ENCODE measurements at regions not wholly inside any gene's neighbourhood (a gene's known extent, or its start where the extent isn't known, plus 50 kb on each side); places are given as distances from the start of the nearest gene placed in this dataset.

GRCh38 chr2:184416146-184416913, 182.0 kb upstream of the ZNF804A start:
- H4K20me1 ChIP-seq (replicated peaks; ENCODE audit: control insufficient read depth, insufficient read depth, low read length), result no peaks in the 10 kb centered on the region
- H3K9ac ChIP-seq (ENCODE audit: insufficient read depth in 1 of 2, low read depth in 2 of 2, low read length in 2 of 2), result no peak overlapping the region
- H3K4me3 ChIP-seq, result no peak overlapping the region
- H3K9me1 ChIP-seq (ENCODE audit: control insufficient read depth, insufficient read depth, low read length), result no peaks in the 10 kb centered on the region
- no TSS peak for BruUV-seq (replicated peaks)
- ChIA-PET POLR2A (no interaction called here), CTCF (ENCODE audit: low intra/inter-chr PET ratio) (no interaction called here)
- TF ChIP-seq TAF15 (IDR thresholded peaks at IDR 0.05; ENCODE audit: low read depth, low read length) (no peak), DACH1 (IDR thresholded peaks at IDR 0.05; ENCODE audit: partially characterized antibody) (peak; percentile 97), MYC (IDR thresholded peaks at IDR 0.05; ENCODE audit: low read depth, low read length) (no peak), MYC (CRISPR knock-in tag; IDR thresholded peaks at IDR 0.05; ENCODE audit: borderline replicate concordance, low read depth) (no peak), MTF1 (CRISPR knock-in tag; IDR thresholded peaks at IDR 0.05; ENCODE audit: borderline replicate concordance) (no peak)
- H3K79me2 ChIP-seq (ENCODE audit: control insufficient read depth, insufficient read depth, low read length), result no peaks in the 10 kb centered on the region
- H3K4me2 ChIP-seq (ENCODE audit: insufficient read depth, low read length), result no peak overlapping the region
- intact Hi-C loops (cut with micrococcal nuclease) (no loop called here), in situ Hi-C loops (cut with MboI) (no loop called here)
- FAIRE-seq (no peak), ATAC-seq (no peak), DNase-seq (ENCODE audit: extremely low read depth in 1 of 4, low spot score in 3 of 4) (no peak)
- no peaks in the 10 kb centered on the region for H3K27me3 ChIP-seq (ENCODE audit: control insufficient read depth in 2 of 2, insufficient read depth in 2 of 2, low read length in 2 of 2)
- 16% methylated on average over 6 of the region's 6 CpGs for WGBS (ENCODE audit: insufficient coverage, low coverage, missing lambda C conversion rate)
- H3K4me1 ChIP-seq (replicated peaks in 1 of 2; ENCODE audit: control insufficient read depth in 2 of 2, insufficient read depth in 2 of 2, low read length in 2 of 2), result no peaks in the 10 kb centered on the region
- no peaks in the 10 kb centered on the region for H3K36me3 ChIP-seq (ENCODE audit: control insufficient read depth, insufficient read depth, low read length)
- 0 out of 2 replicates have a peak, but pooled peaks cover 2% of the 10 kb centered on the region for H3K9me3 ChIP-seq (replicated peaks; ENCODE audit: control insufficient read depth, insufficient read depth, low read depth, low read length)
- no peak overlapping the region for H3K27ac ChIP-seq (ENCODE audit: extremely low read depth, low read depth, low read length)
- H2AFZ ChIP-seq (ENCODE audit: low read depth, low read length), result no peak overlapping the region

- in situ Hi-C loops (cut with MboI), result no loop called here
- H3K27me3 ChIP-seq (ENCODE audit: control insufficient read depth in 2 of 2, insufficient read depth in 2 of 2, low read length in 2 of 2), result no peaks in the 10 kb centered on the region
- no TSS peak for BruUV-seq (replicated peaks)
- H4K20me1 ChIP-seq (replicated peaks; ENCODE audit: control insufficient read depth, insufficient read depth, low read length), result no peaks in the 10 kb centered on the region
- TF ChIP-seq TEAD4 (IDR thresholded peaks at IDR 0.05; ENCODE audit: low read length) (no peak), TEAD4 (CRISPR knock-in tag; IDR thresholded peaks at IDR 0.05; ENCODE audit: borderline replicate concordance) (no peak), SPI1 (IDR thresholded peaks at IDR 0.05; ENCODE audit: borderline replicate concordance, low read depth, low read length) (no peak), ZNF609 (CRISPR knock-in tag; IDR thresholded peaks at IDR 0.05; ENCODE audit: borderline replicate concordance) (no peak), ARHGAP35 (IDR thresholded peaks at IDR 0.05; ENCODE audit: partially characterized antibody) (no peak), ELF2 (CRISPR knock-in tag; IDR thresholded peaks at IDR 0.05) (no peak)
- WGBS (ENCODE audit: insufficient coverage, low coverage, missing lambda C conversion rate), result 3% methylated on average over 2 of the region's 2 CpGs
- no peaks in the 10 kb centered on the region for H3K79me2 ChIP-seq (ENCODE audit: control insufficient read depth, insufficient read depth, low read length)
- CTCF ChIA-PET (ENCODE audit: low intra/inter-chr PET ratio), result no interaction called here
- no peak overlapping the region for H3K9ac ChIP-seq (ENCODE audit: insufficient read depth in 1 of 2, low read depth in 2 of 2, low read length in 2 of 2)
- H3K27ac ChIP-seq (ENCODE audit: extremely low read depth, low read depth, low read length), result no peak overlapping the region
- intact Hi-C loops (cut with micrococcal nuclease), result no loop called here
- no peaks in the 10 kb centered on the region for H3K9me3 ChIP-seq (replicated peaks; ENCODE audit: control insufficient read depth, insufficient read depth, low read depth, low read length)
- no peak overlapping the region for H3K4me2 ChIP-seq (ENCODE audit: insufficient read depth, low read length)
- no peaks in the 10 kb centered on the region for H3K36me3 ChIP-seq (ENCODE audit: control insufficient read depth, insufficient read depth, low read length)
- FAIRE-seq (no peak), ATAC-seq (no peak), DNase-seq (ENCODE audit: extremely low read depth in 1 of 4, low spot score in 3 of 4) (no peak)
- no peaks in the 10 kb centered on the region for H3K4me1 ChIP-seq (replicated peaks in 1 of 2; ENCODE audit: control insufficient read depth in 2 of 2, insufficient read depth in 2 of 2, low read length in 2 of 2)
- H2AFZ ChIP-seq (ENCODE audit: low read depth, low read length), result no peak overlapping the region
- POLR2A ChIA-PET, result no interaction called here
- H3K4me3 ChIP-seq, result no peak overlapping the region
- H3K9me1 ChIP-seq (ENCODE audit: control insufficient read depth, insufficient read depth, low read length), result no peaks in the 10 kb centered on the region
Measured at GRCh38 chr2:184419744-184420143, 178.6 kb upstream of the ZNF804A start.
